ENCODE measurements at regions not wholly inside any gene's neighbourhood (a gene's known extent, or its start where the extent isn't known, plus 50 kb on each side); places are given as distances from the start of the nearest gene placed in this dataset.

GRCh38 chr13:106898231-106898630 lies 330.3 kb upstream of the ARGLU1 start:
- H3K36me3 Mint-ChIP-seq, result no peaks in the 10 kb centered on the region
- DNase-seq (no peak), ATAC-seq (no peak)
- Histone ChIP-seq H3K9me3 (ENCODE audit: control insufficient read depth, insufficient read depth, low read length) (no peaks in the 10 kb centered on the region), H3K27ac (ENCODE audit: low read length) (no peak overlapping the region), H3K27me3 (ENCODE audit: control insufficient read depth, insufficient read depth, low read length) (no peaks in the 10 kb centered on the region), H3K4me3 (ENCODE audit: low read length) (no peak overlapping the region), H3K36me3 (ENCODE audit: control insufficient read depth, insufficient read depth, low read length) (no peaks in the 10 kb centered on the region), H3K4me1 (ENCODE audit: control insufficient read depth, insufficient read depth, low read length) (no peaks in the 10 kb centered on the region)
- H3K9me3 Mint-ChIP-seq, result peaks cover 0 to 3% of the 10 kb centered on the region in 2 donors
- TF ChIP-seq CTCF (IDR thresholded peaks at IDR 0.05), result no peak
- no peaks in the 10 kb centered on the region for H3K27me3 Mint-ChIP-seq (ENCODE audit: low read depth in 2 of 2)
- no peak overlapping the region for H3K27ac Mint-ChIP-seq
- H3K4me1 Mint-ChIP-seq, result no peaks in the 10 kb centered on the region
- WGBS (ENCODE audit: insufficient coverage), result no CpG with 5 or more reads among the region's 2 CpGs
- H3K4me3 Mint-ChIP-seq, result no peak overlapping the region
- intact Hi-C loops (cut with micrococcal nuclease), result no loop called here

- no peak for ATAC-seq
- H3K4me1 ChIP-seq (ENCODE audit: control insufficient read depth, insufficient read depth, low read length), result no peaks in the 10 kb centered on the region
- TF ChIP-seq CTCF (IDR thresholded peaks at IDR 0.05), result no peak
- WGBS (ENCODE audit: insufficient coverage), result 86% methylated on average over 1 of the region's 2 CpGs
- Mint-ChIP-seq H3K27me3 (ENCODE audit: low read depth in 2 of 2) (no peaks in the 10 kb centered on the region), H3K27ac (no peak overlapping the region), H3K4me3 (no peak overlapping the region), H3K9me3 (peaks cover 0 to 2% of the 10 kb centered on the region in 2 donors), H3K36me3 (no peaks in the 10 kb centered on the region), H3K4me1 (no peaks in the 10 kb centered on the region)
- H3K36me3 ChIP-seq (ENCODE audit: control insufficient read depth, insufficient read depth, low read length), result no peaks in the 10 kb centered on the region
- H3K9me3 ChIP-seq (ENCODE audit: control insufficient read depth, insufficient read depth, low read length), result no peaks in the 10 kb centered on the region
- DNase-seq, result no peak
- intact Hi-C loops (cut with micrococcal nuclease), result no loop called here
- H3K27ac ChIP-seq (ENCODE audit: low read length), result no peak overlapping the region
- no peak overlapping the region for H3K4me3 ChIP-seq (ENCODE audit: low read length)
- H3K27me3 ChIP-seq (ENCODE audit: control insufficient read depth, insufficient read depth, low read length), result no peaks in the 10 kb centered on the region
Observed at GRCh38 chr13:106888148-106888547, 320.2 kb upstream of the ARGLU1 start.

GRCh38 chr13:106887686-106888085 lies 319.7 kb upstream of the ARGLU1 start:
- H3K9me3 ChIP-seq (ENCODE audit: control insufficient read depth, insufficient read depth, low read length), result no peaks in the 10 kb centered on the region
- no peaks in the 10 kb centered on the region for H3K36me3 Mint-ChIP-seq
- H3K27me3 ChIP-seq (ENCODE audit: control insufficient read depth, insufficient read depth, low read length), result no peaks in the 10 kb centered on the region
- H3K9me3 Mint-ChIP-seq, result peaks cover 0 to 4% of the 10 kb centered on the region in 2 donors
- H3K4me3 Mint-ChIP-seq, result no peak overlapping the region
- no peak overlapping the region for H3K27ac ChIP-seq (ENCODE audit: low read length)
- no peaks in the 10 kb centered on the region for H3K4me1 Mint-ChIP-seq
- no peak overlapping the region for H3K4me3 ChIP-seq (ENCODE audit: low read length)
- no peak for TF ChIP-seq CTCF (IDR thresholded peaks at IDR 0.05)
- no peaks in the 10 kb centered on the region for H3K27me3 Mint-ChIP-seq (ENCODE audit: low read depth in 2 of 2)
- H3K27ac Mint-ChIP-seq, result no peak overlapping the region
- intact Hi-C loops (cut with micrococcal nuclease), result no loop called here
- no peaks in the 10 kb centered on the region for H3K4me1 ChIP-seq (ENCODE audit: control insufficient read depth, insufficient read depth, low read length)
- 78% methylated on average over 2 of the region's 2 CpGs for WGBS (ENCODE audit: insufficient coverage)
- no peak for ATAC-seq
- H3K36me3 ChIP-seq (ENCODE audit: control insufficient read depth, insufficient read depth, low read length), result no peaks in the 10 kb centered on the region
- DNase-seq, result no peak

- H3K36me3 Mint-ChIP-seq, result no peaks in the 10 kb centered on the region
- no peaks in the 10 kb centered on the region for H3K36me3 ChIP-seq (ENCODE audit: control insufficient read depth, insufficient read depth, low read length)
- H3K27me3 Mint-ChIP-seq (ENCODE audit: low read depth in 2 of 2), result no peaks in the 10 kb centered on the region
- H3K4me1 Mint-ChIP-seq, result no peaks in the 10 kb centered on the region
- no peak overlapping the region for H3K4me3 Mint-ChIP-seq
- no peak overlapping the region for H3K27ac ChIP-seq (ENCODE audit: low read length)
- peaks cover 0 to 4% of the 10 kb centered on the region in 2 donors for H3K9me3 Mint-ChIP-seq
- no peak for TF ChIP-seq CTCF (IDR thresholded peaks at IDR 0.05)
- ATAC-seq (no peak), DNase-seq (no peak)
- no peak overlapping the region for H3K27ac Mint-ChIP-seq
- no peaks in the 10 kb centered on the region for H3K27me3 ChIP-seq (ENCODE audit: control insufficient read depth, insufficient read depth, low read length)
- H3K4me3 ChIP-seq (ENCODE audit: low read length), result no peak overlapping the region
- intact Hi-C loops (cut with micrococcal nuclease), result no loop called here
- no peaks in the 10 kb centered on the region for H3K9me3 ChIP-seq (ENCODE audit: control insufficient read depth, insufficient read depth, low read length)
- H3K4me1 ChIP-seq (ENCODE audit: control insufficient read depth, insufficient read depth, low read length), result no peaks in the 10 kb centered on the region
Observed at GRCh38 chr13:106883976-106884375, 316.0 kb upstream of the ARGLU1 start.

Data from natural killer cell (primary cell).